GM19328 (cell line): ENCODE measurements at regions not wholly inside any gene's neighbourhood (a gene's known extent, or its start where the extent isn't known, plus 50 kb on each side); places are given as distances from the start of the nearest gene placed in this dataset.
"Not testable (repeated sequence)": the region's sequence is repeated elsewhere in the genome, so short reads cannot be mapped to it uniquely, and the experiment has no call there.

Source experiments
- ATAC-seq: cut with Tn5 transposase; IDR thresholded peaks from one replicate; pipeline ENCODE4 v1.9.1; 2021; ENCODE audit warnings: mild to moderate bottlenecking, moderate library complexity; ENCODE audit not compliant: unreplicated experiment

DNA sequence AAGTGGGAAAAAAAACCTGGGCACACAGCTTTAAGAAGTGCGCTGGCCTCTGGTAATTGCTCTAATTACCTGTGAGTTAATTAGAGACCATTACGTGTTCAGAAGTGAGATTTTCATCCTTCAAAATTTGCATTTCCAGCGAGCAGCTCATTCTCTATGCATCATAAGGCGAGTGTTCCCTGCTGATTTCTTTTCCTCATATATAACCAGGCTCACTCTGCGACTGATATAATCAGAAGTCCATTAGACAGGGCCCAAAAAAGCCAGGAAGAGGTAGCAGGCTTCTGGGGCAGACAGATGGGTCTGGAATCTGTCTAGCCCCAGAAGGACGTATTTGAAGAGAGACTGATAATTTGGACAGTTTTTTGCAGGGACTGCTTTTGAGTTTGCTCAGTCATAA is 158.7 kb downstream of the MTHFS start:
- ATAC-seq, result no peak

DNA sequence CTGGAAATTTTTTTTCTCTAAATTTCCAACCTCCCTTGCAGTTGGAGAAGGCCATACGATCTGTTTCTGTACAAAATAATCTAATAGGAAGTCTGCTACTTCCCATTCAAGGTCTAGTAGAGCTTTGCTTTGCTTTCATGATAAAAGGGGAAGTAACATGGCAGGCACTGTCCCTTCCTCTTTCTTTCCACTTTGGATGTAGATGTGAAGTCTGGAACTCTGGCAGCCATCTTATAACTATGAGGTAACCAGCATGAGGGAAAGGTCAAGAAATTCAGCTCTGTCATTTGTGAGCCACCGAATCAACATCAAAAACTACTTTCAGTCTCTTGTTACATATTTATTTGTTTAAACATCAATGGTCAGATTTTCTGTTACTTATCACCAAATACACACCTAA is 156.3 kb downstream of the MTHFS start:
- ATAC-seq, result no peak

DNA sequence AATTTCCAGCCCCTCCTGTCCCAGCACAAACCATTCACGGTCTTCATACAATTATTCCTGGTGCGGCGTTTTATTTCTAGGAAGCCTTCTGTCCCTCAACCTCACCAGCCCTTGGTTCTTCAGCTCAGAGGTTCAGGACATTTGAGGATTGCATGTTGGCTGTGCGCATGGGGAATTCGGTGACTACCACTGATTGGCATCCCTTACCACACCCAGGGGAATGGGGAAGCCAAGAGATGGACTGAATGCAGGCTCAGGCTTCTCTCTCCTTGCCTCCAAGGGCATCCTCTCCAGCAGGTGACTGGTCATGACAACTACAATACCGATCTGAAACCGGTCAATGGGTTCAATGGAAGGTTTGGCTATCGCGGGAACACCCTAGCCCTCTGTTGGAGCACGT is 153.8 kb downstream of the MTHFS start:
- ATAC-seq, result no peak

DNA sequence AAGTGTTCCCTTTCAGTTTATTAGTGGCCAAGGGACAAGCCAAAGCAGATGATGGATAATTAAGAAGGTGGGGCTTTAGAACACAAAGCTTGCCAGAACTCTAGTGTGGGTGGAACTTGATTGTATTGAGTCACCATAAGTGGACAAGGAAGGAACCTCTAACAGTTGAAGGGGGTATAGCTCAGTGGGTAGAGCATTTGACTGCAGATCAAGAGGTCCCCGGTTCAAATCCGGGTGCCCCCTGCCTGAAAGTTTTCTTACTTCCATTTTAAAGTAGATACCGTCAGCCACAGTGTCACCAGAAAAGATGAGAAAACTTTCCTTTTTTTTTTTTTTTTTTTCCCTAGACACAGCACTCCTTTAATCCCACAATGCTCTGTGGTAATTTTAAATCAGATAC is 152.3 kb downstream of the MTHFS start:
- not testable (repeated sequence) for ATAC-seq

DNA sequence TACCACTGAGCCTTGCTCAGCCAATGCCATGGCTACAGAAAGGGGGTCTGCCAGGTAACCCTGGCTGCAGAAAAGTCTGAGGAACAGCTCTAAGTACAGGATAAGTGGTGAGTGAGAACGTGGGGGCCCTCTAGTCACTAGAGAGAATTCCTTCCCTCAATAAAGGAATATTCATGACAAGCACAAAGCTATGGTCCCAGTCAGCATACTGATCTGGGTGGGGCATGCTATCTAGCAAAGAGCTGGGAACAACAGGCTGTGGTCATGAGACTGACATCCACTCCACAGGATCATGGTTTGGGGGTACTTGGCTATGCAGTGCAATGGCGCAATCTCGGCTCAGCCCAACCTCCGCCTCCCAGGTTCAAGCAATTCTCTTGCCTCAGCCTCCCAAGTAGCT is 140.4 kb downstream of the MTHFS start:
- no peak for ATAC-seq

DNA sequence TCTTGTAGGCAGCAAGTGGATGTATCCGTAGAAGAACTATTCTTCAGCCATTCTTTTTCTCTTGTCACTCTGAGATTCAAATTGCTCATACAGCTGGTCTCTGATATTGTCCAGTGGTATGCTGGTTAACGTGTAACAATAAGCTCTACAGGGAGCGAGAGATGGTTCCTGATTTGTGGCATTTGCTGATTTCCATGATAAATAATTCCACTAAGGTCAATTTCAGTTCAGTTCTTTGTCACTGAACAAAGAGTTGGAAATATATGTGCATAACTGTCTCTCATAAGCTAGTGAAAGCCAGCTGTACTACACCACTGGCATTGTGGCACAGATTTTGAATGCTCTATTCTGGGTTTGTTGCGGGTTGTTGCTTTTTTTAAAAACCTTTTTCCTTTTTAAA is 131.7 kb downstream of the MTHFS start:
- no peak for ATAC-seq

DNA sequence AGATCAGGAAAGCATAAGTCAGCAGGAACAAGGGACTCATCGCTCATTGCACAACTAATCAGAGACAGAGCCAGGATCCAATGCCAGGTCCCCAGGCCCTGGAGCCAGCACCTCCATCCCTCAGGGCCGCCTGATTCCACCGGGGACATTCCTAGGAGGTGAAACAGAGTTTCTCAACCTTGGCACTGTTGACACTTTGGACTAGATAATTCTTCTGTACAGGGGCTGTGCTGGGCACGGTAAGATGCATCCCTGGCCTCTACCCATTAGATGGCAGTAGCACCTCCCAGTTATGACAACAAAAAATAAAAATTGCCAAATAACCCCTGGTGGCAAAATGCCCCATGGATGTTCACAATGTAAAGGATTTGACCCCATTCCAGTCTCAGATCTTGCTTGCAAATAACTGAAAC is 127.7 kb downstream of the MTHFS start:
- ATAC-seq, result no peak

DNA sequence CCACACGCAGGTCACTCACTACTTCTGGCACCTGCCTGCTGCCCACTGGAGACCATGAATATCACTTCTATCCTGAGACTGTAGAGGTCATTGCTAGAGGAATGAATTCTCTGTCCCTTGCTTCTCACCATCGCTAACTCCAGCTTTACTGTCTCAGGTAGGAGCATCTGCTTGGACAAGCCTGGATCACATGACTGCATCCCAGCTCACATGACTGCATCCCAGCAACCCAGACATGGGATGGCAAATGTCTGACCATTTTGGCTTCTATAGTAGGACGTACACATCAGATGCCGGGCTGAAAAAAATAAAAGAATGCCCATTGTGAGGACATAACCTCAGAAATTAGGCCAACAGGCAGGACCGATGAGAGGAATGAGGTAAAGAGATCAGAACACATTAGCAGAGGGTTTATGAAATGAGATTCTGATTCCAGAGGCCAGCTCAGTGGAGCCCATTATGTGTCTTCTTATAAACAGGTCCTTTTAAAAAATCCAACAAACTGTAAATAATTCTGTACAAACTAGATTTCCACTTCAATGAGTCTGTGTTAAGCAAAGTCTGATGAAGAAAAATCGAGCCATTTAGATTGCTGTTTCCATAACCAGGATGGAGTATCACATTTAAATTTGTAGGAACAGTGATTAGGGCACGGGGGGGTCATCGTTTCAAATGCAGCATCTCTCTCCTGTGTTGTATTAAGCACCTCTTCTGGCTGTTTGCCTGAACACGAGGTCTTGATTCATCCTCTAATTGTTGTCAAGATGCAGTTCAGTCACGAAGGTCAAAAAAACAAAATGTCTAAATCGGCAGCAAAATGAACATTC is 126.7 kb downstream of the MTHFS start:
- no peak for ATAC-seq

DNA sequence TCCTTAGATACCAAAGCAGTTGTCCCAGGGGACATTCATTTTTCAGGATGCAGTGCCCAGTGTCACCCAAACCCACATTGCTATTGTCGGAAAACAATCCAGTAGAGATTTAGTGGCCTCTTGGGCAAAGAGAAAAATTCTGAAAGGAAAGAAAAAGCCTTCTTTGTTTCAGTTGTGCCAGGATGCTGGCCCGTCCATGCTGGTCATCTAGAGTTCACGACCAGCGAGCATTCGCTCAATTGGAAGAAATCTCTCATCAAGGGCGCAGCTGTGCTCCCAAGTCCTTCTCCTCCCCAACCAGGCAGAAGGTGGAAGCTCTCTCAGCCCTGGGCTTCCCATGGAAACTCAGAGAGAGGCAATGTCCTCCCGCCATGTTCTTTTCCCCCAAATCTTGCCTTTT is 123.7 kb downstream of the MTHFS start:
- ATAC-seq, result no peak

DNA sequence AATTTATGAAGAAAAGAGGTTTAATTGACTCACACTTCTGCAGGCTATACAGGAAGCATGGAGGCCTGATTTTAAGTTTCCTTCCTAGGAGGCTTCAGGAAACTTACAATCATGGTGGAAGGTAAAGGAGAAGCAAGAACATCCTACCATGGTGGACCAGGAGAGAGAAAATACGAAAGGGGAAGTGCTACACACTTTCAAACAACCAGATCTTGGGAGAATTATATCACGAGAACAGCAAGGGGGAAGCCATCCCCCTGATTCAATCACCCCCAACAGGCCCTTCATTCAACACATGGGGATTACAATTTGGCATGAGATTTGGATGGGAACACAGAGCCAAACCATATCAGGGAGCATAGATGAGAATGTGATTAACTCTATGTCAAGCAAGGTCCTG is 121.0 kb downstream of the MTHFS start:
- ATAC-seq, result no peak

DNA sequence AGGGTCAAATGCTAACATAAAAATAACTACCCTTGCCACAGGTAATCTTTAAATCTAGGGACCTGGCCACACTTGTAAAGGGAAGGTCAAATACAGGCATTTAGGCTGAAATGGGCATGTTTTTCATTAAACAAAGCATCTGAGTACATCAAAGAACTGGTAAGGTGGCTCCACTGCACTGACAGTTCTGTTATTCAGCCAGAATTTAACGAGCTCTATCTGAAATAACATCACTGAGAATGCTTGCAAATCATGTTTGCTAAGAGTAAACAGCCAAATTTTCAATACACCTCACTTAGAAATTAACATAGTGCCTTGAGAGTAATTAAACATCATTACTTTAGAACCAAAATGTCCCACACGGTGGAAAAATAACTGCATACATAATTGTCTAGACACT is 118.9 kb downstream of the MTHFS start:
- ATAC-seq, result no peak

DNA sequence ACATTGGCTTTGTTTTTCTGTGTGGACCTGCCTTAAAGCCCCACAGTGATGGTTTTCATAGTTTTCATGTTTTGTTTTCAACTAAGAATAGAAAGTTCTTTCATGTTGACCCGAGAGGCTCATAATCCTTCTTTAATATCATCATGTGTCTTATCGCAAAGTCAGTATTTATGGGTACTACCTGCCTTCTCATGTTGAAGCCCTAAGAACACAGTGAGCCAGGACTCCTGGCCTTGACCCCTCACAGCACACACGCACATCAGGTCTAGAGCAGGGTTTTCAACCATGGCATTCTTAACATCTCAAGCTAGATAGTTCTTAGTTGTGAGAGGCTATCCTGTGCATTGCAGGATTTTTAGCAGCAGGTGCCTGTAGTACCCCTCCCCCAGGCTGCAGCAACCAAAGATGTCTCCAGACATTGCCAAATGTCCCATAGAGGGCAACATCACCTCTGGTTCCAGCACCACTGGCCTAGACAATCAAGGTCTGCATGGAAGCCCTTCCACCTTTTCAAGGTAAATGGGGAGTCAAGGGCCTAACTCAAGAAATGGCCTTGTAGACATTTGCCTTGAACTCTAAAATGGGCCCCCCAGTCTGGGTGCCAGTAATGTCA is 118.3 kb downstream of the MTHFS start:
- ATAC-seq, result no peak

DNA sequence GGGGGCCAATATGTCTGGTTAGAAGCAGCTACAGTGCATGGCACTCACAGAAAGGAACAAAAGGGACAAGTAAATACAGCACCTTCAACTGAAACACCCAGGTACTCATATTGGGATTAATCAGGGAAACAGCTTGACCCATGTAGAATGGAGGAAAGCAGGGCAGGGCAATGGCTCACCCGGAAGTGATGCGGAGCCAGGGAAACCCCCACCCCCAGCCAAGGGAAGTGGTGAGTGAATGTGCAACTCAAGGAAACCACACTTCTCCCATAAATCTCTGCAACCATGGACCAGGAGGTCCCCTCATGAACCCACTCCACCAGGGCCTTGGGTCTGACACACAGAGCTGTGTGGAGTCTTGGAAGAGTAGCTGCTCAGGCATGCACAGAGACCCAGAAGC is 117.1 kb downstream of the MTHFS start:
- no peak for ATAC-seq

DNA sequence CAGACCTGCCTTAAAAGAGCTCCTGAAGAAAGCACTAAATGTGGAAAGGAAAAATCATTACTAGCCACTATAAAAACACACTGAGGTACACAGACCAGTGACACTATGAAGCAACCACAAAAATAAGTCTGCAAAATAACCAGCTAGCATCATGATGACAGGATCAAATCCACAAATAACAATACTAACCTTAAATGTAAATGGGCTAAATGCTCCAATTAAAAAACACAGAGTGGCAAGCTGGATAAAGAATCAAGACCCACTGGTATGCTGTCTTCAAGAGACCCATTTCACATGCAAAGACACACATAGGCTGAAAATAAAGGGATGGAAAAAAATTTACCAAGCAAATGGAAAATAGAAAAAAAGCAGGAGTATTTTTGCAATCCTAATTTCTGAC is 114.5 kb downstream of the MTHFS start:
- not testable (repeated sequence) for ATAC-seq
